NCI-H82 treated with DMSO at 0.1 percent for 48 hours (cell line): ENCODE measurements at regions not wholly inside any gene's neighbourhood (a gene's known extent, or its start where the extent isn't known, plus 50 kb on each side); places are given as distances from the start of the nearest gene placed in this dataset.

ENCODE experiments used
- DNase-seq: peaks from one replicate; lab custom pipeline; 2025; ENCODE audit not compliant: unreplicated experiment; lab: John Stamatoyannopoulos, UW

DNA sequence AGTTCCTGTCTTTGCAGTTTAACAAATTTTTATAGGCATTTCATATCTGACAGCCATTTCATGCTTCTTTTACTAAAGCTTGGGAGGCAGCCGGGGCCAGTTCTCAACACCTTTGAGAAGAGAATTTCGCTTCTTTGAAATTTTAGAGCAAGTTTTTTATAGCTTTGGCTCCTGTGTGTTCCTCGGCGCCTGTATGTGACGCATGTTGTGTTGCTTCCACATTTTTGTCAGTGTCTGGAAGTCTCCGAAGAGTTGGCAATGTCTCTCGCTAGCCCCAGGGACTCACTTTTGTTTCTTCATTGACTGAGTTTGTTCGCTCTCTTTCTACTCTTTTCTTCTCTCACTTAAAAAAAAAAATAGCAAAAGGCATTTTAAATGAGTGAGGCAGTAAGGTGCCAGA, 386.9 kb upstream of the PLXNA2 start:
- DNase-seq: no peak

GRCh38 chr1:208631506-208631905, 387.3 kb upstream of the PLXNA2 start:
- no peak for DNase-seq

DNA sequence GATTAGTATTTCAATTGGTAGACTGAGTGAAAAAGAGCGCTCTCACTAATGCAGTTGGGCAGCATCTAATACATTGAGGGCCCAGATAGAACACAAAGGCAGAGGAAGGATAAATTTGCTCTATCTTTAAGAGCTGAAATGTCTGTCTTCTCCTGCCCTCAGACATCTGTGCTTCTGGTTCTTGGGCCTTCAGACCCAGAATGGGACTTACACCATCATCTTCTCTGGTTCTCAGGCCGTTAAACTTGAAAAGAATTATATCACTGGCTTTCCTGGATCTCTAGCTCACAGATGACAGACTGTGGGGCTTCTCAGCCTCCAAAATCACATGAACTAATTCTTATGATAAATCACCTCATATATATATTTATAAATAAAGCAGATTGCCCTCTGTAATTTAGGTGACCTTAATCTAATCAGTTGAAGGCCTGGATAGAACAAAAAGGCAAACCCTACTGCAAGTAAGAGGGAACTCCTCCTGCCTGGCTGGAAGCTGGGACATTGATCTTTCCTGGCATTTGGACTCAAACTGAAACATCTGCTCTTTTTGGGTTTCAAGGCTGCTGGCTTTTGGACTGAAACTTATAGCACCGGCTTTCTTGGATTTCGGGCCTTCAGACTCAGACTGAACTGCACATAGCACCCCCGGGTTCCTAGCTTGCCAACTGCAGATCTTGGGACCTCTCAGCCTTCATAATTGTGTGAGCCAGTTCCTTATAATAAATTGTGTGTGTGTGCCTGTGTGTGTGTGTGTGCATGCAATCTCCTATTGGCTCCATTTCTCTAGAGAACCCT, 390.4 kb upstream of the PLXNA2 start:
- no peak for DNase-seq

DNA sequence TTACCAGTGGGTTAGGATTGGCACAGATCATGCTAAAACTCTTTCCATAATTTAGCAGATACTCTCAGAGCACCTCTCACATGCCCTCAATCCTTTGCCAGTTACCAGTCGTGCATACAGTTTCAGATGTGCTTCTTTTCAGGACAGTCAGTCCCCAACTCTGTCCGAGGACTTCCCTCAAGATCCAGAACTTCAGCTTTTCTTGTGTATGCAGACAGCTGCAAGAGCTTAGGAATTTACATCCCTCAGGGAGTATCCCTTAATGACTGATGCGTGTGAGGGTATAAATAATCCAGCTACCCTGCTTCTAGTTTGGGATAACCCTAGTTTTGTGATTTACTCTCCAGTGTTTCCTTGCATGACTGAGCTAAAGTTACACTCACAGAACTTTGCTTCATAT, 393.0 kb upstream of the PLXNA2 start:
- DNase-seq: no peak

DNA sequence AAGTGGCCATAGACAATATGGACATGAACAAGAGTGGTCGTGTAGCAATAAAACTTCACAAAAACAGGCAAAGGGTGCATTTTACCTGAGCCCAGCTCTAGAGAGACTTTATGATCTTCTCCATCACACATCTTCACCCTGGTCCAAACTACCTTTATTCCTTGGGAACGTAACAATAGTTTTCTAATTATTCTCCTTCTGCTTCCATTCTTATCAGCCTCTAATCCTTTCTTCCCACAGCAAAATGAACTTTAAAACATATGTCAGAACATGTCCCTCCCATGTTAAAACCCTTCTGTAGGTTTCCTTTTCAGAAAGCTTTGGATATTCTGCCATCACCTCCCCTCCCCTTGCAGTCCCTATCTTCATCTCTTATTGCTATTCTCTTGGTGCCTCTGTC, 395.2 kb upstream of the PLXNA2 start:
- no peak for DNase-seq

DNA sequence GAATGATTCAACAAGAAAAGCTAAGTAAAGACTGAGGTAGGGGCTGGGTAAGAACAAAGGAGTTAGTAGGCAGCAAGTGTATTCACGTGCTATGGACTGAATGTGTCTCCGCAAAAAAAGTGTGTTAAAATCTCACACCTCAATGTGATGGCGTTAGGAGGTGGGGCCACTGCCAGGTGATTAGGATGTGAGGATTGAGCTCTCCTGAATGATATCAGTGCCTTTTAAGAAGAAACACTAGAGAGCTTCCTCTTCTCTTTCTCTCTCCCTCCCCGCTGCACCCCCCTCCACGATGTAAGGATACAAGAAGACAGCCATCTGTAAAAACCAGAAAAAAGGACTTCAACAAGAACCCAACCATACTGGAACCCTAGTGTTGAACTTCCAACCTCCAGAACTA, 396.1 kb upstream of the PLXNA2 start:
- no peak for DNase-seq

DNA sequence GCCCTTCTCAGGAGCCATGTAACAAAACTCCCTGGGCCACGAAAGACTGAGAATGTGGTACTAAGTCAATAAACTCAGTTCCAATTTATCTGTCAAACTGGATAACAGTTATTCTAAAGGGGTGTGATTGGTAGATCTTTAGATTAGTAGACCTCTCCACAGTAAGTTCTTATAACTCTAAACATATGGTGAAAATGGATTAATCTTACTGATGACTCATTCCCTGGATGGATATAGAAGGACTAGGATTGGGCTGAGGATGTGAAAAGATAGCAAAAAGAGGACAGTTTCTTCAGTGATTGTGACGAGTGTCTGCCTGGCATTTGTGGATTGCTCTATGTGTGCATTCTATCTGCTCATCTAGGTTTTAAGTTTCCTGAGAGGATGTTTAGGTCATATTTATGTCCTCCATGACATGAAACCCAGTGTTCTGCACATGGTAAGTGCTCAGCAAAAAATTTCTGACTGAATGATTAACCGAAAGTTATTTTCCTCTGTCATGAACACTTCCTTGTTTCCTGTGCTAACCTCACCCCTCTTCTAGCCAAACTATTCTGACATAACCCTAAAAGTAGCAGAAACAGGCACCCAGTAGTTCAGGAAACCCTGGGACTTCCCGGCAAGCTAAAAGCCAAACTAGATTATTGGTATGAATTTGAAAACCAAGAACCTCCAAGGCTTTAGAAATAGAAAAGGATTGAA, 397.5 kb upstream of the PLXNA2 start:
- peak; percentile 19 for DNase-seq

- no peak for DNase-seq
These were observed 398.9 kb upstream of the PLXNA2 start for GRCh38 chr1:208643005-208643597.

DNA sequence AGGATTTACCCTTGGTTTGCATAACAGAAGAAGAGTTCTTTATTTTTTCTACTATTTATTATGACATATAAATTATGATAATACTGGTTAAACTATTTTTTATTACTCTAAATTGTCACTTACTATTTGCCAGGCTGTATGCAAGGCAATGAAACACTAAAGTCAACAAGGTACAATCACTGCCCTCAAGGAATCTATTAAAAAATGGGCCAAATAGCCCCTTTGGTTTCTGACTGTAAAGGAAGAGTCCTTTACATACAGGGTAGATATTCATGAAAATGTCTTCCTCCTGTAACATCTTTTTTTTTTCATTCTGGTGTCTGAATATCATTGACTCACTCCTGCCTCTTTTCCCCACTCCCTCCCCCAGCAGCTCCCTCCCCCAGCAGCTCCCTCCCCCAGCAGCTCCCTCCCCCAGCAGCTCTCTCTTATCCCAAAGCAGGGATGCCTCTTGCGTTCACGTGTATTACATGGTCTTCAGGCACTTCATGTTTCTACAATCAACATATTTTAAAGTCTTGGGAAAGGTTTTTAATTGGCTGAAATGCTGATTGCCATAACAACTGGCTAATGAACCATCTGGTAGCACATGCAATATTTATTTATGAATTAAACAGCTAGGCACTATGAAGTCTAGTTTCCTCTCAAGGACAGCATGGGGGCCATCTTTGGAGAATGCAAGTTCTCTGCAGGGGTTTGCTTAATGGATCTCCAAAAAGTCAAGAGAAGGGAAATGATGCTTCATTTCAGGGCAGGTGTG, 400.4 kb upstream of the PLXNA2 start:
- DNase-seq: no peak

DNA sequence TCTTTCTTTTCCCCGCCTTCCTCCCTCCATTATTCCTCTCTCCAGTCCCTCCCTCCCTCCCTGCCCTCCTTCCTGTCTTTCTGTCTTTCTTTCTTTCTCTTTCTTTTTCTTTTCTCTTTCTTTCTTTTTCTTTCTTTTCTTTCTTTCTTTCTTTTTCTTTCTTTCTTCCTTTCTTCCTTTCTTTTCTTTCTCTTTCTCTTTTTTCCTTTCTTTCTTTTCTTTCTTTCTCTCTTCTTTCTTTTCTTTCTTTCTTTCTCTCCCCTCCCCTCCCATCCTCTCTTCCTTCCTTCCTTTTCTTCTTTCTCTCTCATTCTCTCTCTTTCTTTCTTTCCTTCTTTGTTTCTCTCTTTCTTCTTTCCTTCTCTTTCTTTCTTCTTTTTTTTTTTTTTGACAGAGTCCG, 402.2 kb upstream of the PLXNA2 start:
- DNase-seq: no peak

DNA sequence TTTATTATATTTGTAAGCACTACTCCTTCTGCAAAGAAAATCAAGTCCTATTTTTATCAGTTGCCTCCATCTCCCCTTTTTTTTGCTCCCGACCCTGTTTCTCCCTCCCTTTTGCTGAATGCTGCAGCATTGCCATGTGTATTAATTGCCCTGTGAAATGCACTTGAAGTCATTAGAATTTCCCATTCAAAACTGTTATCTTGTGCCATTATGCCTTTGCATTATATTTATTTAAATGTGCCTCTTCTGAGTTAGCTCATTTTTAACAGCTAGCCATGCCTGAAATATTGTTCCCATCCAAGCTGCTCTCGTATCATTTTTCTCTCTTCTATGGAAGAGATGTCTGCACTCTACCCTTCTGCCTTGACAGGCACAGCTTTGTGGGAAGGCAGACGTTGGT, 404.0 kb upstream of the PLXNA2 start:
- no peak for DNase-seq

DNA sequence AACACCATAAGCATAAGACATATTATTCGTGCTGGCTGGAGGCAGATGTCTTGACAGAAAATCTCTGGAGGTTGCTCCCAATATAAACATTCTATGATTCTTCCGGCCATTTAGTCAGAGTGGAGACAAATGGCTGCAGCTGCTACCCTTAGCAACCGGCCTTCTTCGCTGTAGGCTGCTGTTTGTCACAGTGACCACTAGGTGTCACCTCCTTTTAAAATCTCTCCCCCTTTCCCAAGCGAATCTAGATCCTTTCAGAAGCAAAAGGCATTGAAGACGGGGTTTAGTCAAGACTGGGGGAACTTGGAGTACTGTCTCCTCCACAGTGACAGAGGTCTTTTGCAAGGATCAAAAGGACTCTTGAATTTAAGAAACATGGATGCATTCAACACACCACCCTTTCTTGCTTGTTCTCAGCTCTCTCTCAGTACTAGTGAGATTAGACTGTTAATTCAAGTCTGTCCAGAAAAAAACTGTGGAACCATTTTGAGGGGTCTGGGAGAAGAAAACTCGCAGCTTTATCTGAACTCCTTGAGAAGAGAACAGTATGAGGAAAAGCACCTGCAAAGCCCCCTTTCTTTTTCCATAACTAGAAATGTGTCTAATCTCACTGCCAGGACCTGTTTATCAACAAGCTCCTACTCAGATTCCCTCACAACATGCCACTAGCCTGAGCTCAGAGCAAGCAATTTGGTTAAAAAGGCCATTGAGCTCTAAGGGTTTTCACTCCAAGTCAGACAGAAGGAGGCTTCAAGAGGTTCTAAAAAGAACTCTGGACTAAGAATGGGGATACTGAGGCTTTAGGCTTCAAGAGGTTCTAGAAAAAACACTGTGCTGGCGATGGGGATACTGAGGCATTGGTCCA, 408.3 kb upstream of the PLXNA2 start:
- DNase-seq: peak; percentile 73

GRCh38 chr1:208653426-208653825, 409.2 kb upstream of the PLXNA2 start:
- no peak for DNase-seq

DNA sequence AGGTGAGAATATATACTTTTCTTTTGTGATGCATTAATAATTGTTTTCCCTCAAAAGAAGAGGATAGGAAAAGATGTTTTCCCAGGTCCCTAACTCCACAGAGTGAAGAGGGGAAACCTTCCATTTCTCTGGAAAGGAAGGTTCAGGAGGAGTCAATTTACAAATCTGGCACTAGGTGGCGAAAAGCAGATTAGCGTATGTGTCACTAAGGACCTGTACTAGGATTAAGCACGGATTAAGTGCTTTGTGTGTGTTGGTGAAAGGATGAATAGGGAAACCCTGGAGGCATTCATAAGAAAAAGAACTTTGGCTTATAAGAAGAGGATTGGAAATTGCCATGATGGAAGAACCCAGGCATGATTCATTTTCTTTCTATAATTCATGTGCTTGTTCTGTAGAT, 410.1 kb upstream of the PLXNA2 start:
- peak; percentile 91 for DNase-seq

DNA sequence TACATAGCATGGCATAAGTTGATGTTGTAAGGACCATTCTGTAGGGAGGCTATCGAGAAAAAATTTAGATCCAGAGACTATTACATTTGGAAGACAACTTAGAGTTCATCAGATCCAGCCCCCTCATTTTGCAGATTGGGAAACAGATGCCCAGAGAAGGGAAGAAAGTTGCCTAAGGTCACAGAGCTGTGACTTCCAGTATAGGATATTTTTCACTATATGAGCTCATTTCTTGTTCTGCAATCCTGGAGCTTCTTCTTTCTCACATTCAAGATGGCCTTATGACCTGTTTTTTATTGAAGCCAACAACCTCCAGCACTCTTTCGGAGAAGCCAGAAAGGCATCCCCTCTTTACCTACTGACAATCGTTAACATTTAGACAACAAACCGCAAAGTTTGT, 421.8 kb upstream of the PLXNA2 start:
- no peak for DNase-seq

GRCh38 chr1:208668991-208669390, 424.8 kb upstream of the PLXNA2 start:
- no peak for DNase-seq

DNA sequence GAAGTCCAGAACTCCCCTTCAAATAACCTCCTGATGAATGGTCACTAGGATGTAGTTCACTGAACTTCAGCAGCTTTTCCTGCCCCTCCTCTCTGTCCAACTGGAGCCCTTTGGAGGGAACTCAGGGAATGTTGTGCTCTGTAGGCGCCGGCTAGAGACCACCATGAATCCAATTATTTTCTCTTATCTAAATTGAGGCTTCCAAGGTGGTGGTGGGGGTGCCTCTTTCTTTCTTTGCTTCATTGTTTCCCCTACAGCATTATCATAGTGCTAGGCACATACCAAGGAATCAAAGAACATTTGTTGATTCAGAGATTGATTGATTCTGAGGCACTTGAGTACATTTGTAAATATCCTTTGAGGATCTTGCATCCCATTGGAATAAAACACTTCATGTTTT, 426.6 kb upstream of the PLXNA2 start:
- peak; percentile 22 for DNase-seq

GRCh38 chr1:208681878-208682663, 437.9 kb upstream of the PLXNA2 start:
- no peak for DNase-seq

- DNase-seq: peak; percentile 41
These were observed 438.5 kb upstream of the PLXNA2 start for GRCh38 chr1:208682664-208683013.

GRCh38 chr1:208683141-208683540, 439.0 kb upstream of the PLXNA2 start:
- no peak for DNase-seq
